HG03025 (cell line): ENCODE measurements at regions not wholly inside any gene's neighbourhood (a gene's known extent, or its start where the extent isn't known, plus 50 kb on each side); places are given as distances from the start of the nearest gene placed in this dataset.

ENCODE experiments used
- ATAC-seq: cut with Tn5 transposase; IDR thresholded peaks from one replicate; pipeline ENCODE4 v1.9.1; 2021; ENCODE audit warnings: mild to moderate bottlenecking, moderate library complexity; ENCODE audit not compliant: unreplicated experiment, low FRiP score

GRCh38 chr3:104556372-104557078 lies 810.2 kb upstream of the ALCAM start:
- no peak for ATAC-seq

GRCh38 chr3:104561324-104561723 lies 805.4 kb upstream of the ALCAM start:
- ATAC-seq, result no peak

DNA sequence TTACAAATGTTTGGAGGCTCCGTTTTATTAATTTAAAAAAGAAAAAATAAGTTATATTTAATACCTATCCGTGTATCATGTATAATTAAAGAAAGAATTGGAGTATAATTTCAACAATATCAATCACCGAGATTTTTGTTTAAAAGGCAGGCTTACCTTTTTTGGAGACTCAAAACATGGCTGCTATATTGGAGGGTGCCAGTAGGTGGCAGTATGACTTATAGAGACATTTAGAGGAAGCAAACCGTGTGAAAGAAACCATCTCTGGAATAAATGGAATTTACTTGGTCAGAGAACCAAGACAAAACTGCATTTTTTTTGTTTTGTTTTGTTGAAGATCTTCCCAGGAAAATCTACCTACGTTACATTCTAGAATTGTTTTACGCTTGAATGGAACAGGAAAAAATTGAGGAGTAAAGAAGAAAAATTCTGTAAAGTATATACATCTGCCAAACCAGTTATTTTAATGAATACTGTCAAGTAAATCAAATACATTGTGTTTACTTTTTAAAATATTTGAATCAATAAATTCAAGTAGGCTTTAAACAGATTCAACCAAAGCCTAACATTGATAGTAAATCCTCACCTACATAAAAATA lies 802.6 kb upstream of the ALCAM start:
- no peak for ATAC-seq

GRCh38 chr3:104566054-104566453 lies 800.7 kb upstream of the ALCAM start:
- ATAC-seq, result no peak

DNA sequence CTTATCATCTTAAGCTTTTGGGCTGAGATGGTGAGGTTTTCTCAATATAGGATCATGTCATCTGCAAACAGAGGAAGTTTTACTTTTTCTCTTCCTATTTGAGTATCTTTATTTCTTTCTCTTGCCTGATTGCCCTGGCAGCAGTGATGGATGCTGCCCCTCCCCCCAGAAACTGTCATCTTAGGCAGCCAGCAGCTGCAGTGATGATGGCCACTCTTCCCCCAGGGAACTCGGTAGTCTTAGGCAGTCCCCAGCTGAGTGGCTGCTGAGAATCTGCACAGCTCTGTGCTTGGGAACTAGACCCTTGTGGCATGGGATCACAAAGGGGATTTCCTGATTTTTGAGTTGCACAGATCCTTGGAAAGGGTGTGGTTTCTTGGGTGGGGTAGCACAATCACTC lies 791.1 kb upstream of the ALCAM start:
- no peak for ATAC-seq

DNA sequence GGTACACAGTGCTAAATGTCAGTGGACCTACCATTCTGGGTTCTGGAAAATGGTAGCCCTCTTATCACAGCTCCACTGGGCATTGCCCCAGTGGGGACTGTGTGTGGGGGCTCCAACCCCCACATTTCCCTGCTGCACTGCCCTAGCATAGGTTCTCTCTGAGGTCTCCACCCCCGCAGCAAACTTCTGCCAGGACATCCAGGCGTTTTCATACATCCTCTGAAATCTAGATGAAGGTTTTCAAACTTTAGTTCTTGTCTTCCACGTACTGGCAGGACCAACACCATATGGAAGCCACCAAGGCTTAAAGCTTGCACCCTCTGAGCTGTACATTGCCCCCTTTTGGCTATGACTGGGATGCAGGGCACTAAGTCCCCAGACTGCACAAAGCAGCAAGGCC lies 788.2 kb upstream of the ALCAM start:
- ATAC-seq, result no peak

- ATAC-seq, result no peak
Measured at GRCh38 chr3:104582092-104582491, 784.6 kb upstream of the ALCAM start.

GRCh38 chr3:104584682-104585081 lies 782.0 kb upstream of the ALCAM start:
- no peak for ATAC-seq

DNA sequence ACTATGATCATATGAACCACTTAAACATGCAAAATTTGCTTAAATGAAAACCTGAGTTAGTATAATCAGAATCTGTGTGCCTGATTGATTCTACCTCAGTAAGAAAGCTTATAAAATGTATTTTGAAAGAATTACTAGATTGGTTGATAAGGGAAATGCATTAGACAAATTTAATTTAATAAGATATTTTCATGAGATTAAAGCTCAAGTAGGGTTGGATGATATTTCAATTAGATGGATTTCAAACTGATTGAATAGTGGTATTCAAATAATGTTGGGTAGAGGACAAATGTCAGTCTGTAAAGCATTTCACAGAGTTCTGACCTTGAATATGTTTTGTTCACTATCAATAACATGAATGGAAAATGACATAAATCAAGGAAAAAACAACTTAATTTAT lies 780.4 kb upstream of the ALCAM start:
- ATAC-seq, result no peak

- no peak for ATAC-seq
Measured at GRCh38 chr3:104588442-104588841, 778.3 kb upstream of the ALCAM start.

DNA sequence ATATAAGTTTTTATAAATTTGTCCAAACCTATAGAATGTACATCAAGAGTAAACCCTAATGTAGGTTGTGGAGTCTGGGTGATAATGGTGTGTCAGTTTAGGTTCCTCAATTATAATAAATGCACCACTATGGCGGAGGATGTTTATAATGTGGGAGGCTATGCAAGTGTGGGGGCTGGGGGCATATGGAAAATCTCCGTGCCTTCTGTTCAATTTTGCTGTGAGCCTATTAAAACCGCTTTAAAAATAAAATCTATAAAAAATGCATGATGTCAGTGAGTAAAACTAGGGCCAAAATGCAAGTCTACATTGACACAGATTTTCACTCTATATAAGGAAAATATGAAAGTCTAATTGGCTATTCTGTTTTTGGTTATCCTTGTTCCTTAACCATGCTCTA lies 774.9 kb upstream of the ALCAM start:
- ATAC-seq, result no peak

DNA sequence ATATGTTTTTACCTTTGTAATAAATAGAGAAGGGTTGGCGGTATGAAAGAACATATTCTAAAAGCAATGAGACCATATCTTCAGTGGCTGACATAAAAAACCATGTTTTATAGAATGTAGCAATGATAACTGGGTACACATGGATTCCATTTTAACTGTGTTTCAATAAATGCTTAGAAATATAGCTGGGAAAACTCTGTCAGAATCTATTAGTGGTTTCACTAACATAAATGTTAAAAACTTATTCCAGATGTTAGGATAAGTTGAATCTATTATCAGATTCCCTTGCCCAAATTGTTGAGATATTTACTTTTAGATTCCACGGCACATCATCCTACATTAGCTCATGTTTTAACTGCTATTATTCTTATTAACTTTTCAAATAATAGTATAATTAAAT lies 772.2 kb upstream of the ALCAM start:
- ATAC-seq, result no peak

- no peak for ATAC-seq
Measured at GRCh38 chr3:104596054-104596453, 770.7 kb upstream of the ALCAM start.

DNA sequence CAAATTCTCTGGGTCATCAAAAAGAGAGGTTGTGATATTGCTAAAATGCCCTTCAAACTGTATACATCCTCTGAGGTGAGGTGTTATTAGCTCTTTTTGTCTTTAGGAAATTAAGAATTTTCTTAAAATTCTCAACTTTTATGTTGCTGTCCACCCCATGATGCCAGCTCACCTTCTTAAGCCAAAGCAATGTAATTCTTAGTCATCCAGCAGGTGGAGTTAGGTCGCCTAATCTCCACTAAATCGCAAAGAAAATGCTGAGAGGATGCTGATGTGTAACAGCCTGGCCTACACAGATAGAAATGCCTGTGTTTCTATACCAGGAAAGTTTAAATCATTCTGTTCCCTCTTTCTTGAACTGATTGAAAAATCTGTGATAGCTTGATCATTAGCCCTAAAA lies 770.2 kb upstream of the ALCAM start:
- peak; percentile 81 for ATAC-seq

- no peak for ATAC-seq
Measured at GRCh38 chr3:104598848-104599511, 767.7 kb upstream of the ALCAM start.

- ATAC-seq, result no peak
Measured at GRCh38 chr3:104604326-104605010, 762.2 kb upstream of the ALCAM start.

DNA sequence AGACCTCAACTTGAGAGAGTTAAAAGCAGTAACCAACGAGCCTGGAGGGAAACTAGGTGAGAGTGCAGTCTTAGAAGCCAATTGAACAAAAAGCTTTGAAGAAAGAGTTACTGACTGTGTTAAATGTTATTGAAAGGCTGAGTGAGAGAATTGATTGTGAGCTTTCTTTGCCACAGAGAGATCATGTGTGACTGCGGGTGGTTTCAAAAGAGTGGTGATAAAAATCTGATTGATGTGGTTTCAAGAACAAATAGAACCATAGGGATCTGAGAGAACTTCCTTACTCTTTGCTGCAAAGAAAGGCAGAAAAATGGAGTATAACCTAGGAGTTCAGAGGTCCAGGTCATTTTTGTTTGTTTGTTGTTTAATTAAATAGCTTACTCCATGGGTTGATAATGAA lies 759.9 kb upstream of the ALCAM start:
- no peak for ATAC-seq

GRCh38 chr3:104610730-104611652 lies 755.7 kb upstream of the ALCAM start:
- ATAC-seq, result no peak

- ATAC-seq, result no peak
Measured at GRCh38 chr3:104612218-104612617, 754.5 kb upstream of the ALCAM start.

DNA sequence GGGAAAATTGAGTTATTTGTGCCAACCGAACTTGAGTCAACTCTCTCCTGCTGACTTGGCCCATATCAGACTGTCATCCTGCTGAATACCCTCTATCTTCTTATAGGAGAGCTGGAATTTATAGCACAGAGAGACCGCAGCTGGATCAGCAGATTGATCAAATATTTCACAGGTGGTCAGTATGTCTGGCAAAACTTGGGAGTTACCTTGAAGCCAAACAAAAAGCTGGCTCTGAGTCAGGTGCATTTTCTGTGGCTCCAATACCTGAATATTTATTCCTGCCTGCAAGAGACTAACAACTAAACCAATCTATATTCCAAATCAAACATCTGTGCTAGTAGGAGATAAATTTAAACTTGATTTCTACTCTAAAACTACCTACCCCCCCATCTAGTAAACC lies 752.1 kb upstream of the ALCAM start:
- ATAC-seq, result no peak
